ENCODE measurements at regions not wholly inside any gene's neighbourhood (a gene's known extent, or its start where the extent isn't known, plus 50 kb on each side); places are given as distances from the start of the nearest gene placed in this dataset.

- Histone ChIP-seq H3K36me3 (ENCODE audit: control insufficient read depth in 1 of 2, insufficient read depth in 2 of 2, low read length in 2 of 2) (no peaks in the 10 kb centered on the region), H3K27ac (ENCODE audit: low read depth, low read length) (no peak overlapping the region), H3K9ac (ENCODE audit: low read depth in 1 of 2, low read length in 2 of 2) (no peak overlapping the region), H3K27me3 (ENCODE audit: control insufficient read depth in 1 of 2, insufficient read depth in 2 of 2, low read length in 2 of 2) (no peaks in the 10 kb centered on the region), H3K9me3 (ENCODE audit: control insufficient read depth in 1 of 2, low read length in 2 of 2) (no peaks in the 10 kb centered on the region), H3K4me1 (ENCODE audit: control insufficient read depth in 1 of 2, insufficient read depth in 2 of 2, low read length in 2 of 2) (no peaks in the 10 kb centered on the region), H3K4me3 (ENCODE audit: low read depth in 1 of 2, low read length in 2 of 2) (no peak overlapping the region)
Measured at GRCh38 chr12:46578190-46578982, 205.8 kb upstream of the SLC38A2 start.

- H3K27me3 ChIP-seq (ENCODE audit: control insufficient read depth in 1 of 2, insufficient read depth in 2 of 2, low read length in 2 of 2): no peaks in the 10 kb centered on the region
- H3K36me3 ChIP-seq (ENCODE audit: control insufficient read depth in 1 of 2, insufficient read depth in 2 of 2, low read length in 2 of 2): no peaks in the 10 kb centered on the region
- no peak overlapping the region for H3K9ac ChIP-seq (ENCODE audit: low read depth in 1 of 2, low read length in 2 of 2)
- no peak overlapping the region for H3K4me3 ChIP-seq (ENCODE audit: low read depth in 1 of 2, low read length in 2 of 2)
- no peak overlapping the region for H3K27ac ChIP-seq (ENCODE audit: low read depth, low read length)
- H3K9me3 ChIP-seq (ENCODE audit: control insufficient read depth in 1 of 2, low read length in 2 of 2): no peaks in the 10 kb centered on the region
- H3K4me1 ChIP-seq (ENCODE audit: control insufficient read depth in 1 of 2, insufficient read depth in 2 of 2, low read length in 2 of 2): no peaks in the 10 kb centered on the region
Measured at GRCh38 chr12:46577063-46577776, 204.6 kb upstream of the SLC38A2 start.

- H3K36me3 ChIP-seq (ENCODE audit: control insufficient read depth in 1 of 2, insufficient read depth in 2 of 2, low read length in 2 of 2): no peaks in the 10 kb centered on the region
- H3K4me1 ChIP-seq (ENCODE audit: control insufficient read depth in 1 of 2, insufficient read depth in 2 of 2, low read length in 2 of 2): no peaks in the 10 kb centered on the region
- H3K4me3 ChIP-seq (ENCODE audit: low read depth in 1 of 2, low read length in 2 of 2): no peak overlapping the region
- H3K9ac ChIP-seq (ENCODE audit: low read depth in 1 of 2, low read length in 2 of 2): no peak overlapping the region
- no peak overlapping the region for H3K27ac ChIP-seq (ENCODE audit: low read depth, low read length)
- H3K27me3 ChIP-seq (ENCODE audit: control insufficient read depth in 1 of 2, insufficient read depth in 2 of 2, low read length in 2 of 2): no peaks in the 10 kb centered on the region
- no peaks in the 10 kb centered on the region for H3K9me3 ChIP-seq (ENCODE audit: control insufficient read depth in 1 of 2, low read length in 2 of 2)
Measured at GRCh38 chr12:46574847-46575246, 202.3 kb upstream of the SLC38A2 start.

- Histone ChIP-seq H3K9ac (ENCODE audit: low read depth in 1 of 2, low read length in 2 of 2) (no peak overlapping the region), H3K27me3 (ENCODE audit: control insufficient read depth in 1 of 2, insufficient read depth in 2 of 2, low read length in 2 of 2) (no peaks in the 10 kb centered on the region), H3K4me1 (ENCODE audit: control insufficient read depth in 1 of 2, insufficient read depth in 2 of 2, low read length in 2 of 2) (no peaks in the 10 kb centered on the region), H3K4me3 (ENCODE audit: low read depth in 1 of 2, low read length in 2 of 2) (no peak overlapping the region), H3K27ac (ENCODE audit: low read depth, low read length) (no peak overlapping the region), H3K9me3 (ENCODE audit: control insufficient read depth in 1 of 2, low read length in 2 of 2) (peaks cover 0 to 5% of the 10 kb centered on the region in 2 donors), H3K36me3 (ENCODE audit: control insufficient read depth in 1 of 2, insufficient read depth in 2 of 2, low read length in 2 of 2) (no peaks in the 10 kb centered on the region)
Measured at GRCh38 chr12:46573347-46573658, 200.7 kb upstream of the SLC38A2 start.

GRCh38 chr12:46572644-46573346 is 200.2 kb upstream of the SLC38A2 start:
- Histone ChIP-seq H3K27ac (ENCODE audit: low read depth, low read length) (no peak overlapping the region), H3K9ac (ENCODE audit: low read depth in 1 of 2, low read length in 2 of 2) (no peak overlapping the region), H3K4me3 (ENCODE audit: low read depth in 1 of 2, low read length in 2 of 2) (no peak overlapping the region), H3K36me3 (ENCODE audit: control insufficient read depth in 1 of 2, insufficient read depth in 2 of 2, low read length in 2 of 2) (no peaks in the 10 kb centered on the region), H3K9me3 (ENCODE audit: control insufficient read depth in 1 of 2, low read length in 2 of 2) (peaks cover 0 to 10% of the 10 kb centered on the region in 2 donors), H3K4me1 (ENCODE audit: control insufficient read depth in 1 of 2, insufficient read depth in 2 of 2, low read length in 2 of 2) (no peaks in the 10 kb centered on the region), H3K27me3 (ENCODE audit: control insufficient read depth in 1 of 2, insufficient read depth in 2 of 2, low read length in 2 of 2) (no peaks in the 10 kb centered on the region)

- Histone ChIP-seq H3K4me1 (ENCODE audit: control insufficient read depth in 1 of 2, insufficient read depth in 2 of 2, low read length in 2 of 2) (no peaks in the 10 kb centered on the region), H3K27ac (ENCODE audit: low read depth, low read length) (no peak overlapping the region), H3K4me3 (ENCODE audit: low read depth in 1 of 2, low read length in 2 of 2) (no peak overlapping the region), H3K36me3 (ENCODE audit: control insufficient read depth in 1 of 2, insufficient read depth in 2 of 2, low read length in 2 of 2) (no peaks in the 10 kb centered on the region), H3K27me3 (ENCODE audit: control insufficient read depth in 1 of 2, insufficient read depth in 2 of 2, low read length in 2 of 2) (no peaks in the 10 kb centered on the region), H3K9ac (ENCODE audit: low read depth in 1 of 2, low read length in 2 of 2) (no peak overlapping the region), H3K9me3 (ENCODE audit: control insufficient read depth in 1 of 2, low read length in 2 of 2) (peaks cover 6 to 15% of the 10 kb centered on the region in 2 donors)
Measured at GRCh38 chr12:46571608-46572007, 199.0 kb upstream of the SLC38A2 start.

GRCh38 chr12:46569826-46570439 is 197.4 kb upstream of the SLC38A2 start:
- H3K27ac ChIP-seq (ENCODE audit: low read depth, low read length): no peak overlapping the region
- H3K9ac ChIP-seq (ENCODE audit: low read depth in 1 of 2, low read length in 2 of 2): no peak overlapping the region
- peaks cover 6 to 15% of the 10 kb centered on the region in 2 donors for H3K9me3 ChIP-seq (ENCODE audit: control insufficient read depth in 1 of 2, low read length in 2 of 2)
- H3K4me1 ChIP-seq (ENCODE audit: control insufficient read depth in 1 of 2, insufficient read depth in 2 of 2, low read length in 2 of 2): no peaks in the 10 kb centered on the region
- no peaks in the 10 kb centered on the region for H3K27me3 ChIP-seq (ENCODE audit: control insufficient read depth in 1 of 2, insufficient read depth in 2 of 2, low read length in 2 of 2)
- no peaks in the 10 kb centered on the region for H3K36me3 ChIP-seq (ENCODE audit: control insufficient read depth in 1 of 2, insufficient read depth in 2 of 2, low read length in 2 of 2)
- H3K4me3 ChIP-seq (ENCODE audit: low read depth in 1 of 2, low read length in 2 of 2): no peak overlapping the region

- Histone ChIP-seq H3K9me3 (ENCODE audit: control insufficient read depth in 1 of 2, low read length in 2 of 2) (peaks cover 12 to 15% of the 10 kb centered on the region in 2 donors), H3K4me3 (ENCODE audit: low read depth in 1 of 2, low read length in 2 of 2) (no peak overlapping the region), H3K27ac (ENCODE audit: low read depth, low read length) (no peak overlapping the region), H3K27me3 (ENCODE audit: control insufficient read depth in 1 of 2, insufficient read depth in 2 of 2, low read length in 2 of 2) (no peaks in the 10 kb centered on the region), H3K4me1 (ENCODE audit: control insufficient read depth in 1 of 2, insufficient read depth in 2 of 2, low read length in 2 of 2) (no peaks in the 10 kb centered on the region), H3K36me3 (ENCODE audit: control insufficient read depth in 1 of 2, insufficient read depth in 2 of 2, low read length in 2 of 2) (no peaks in the 10 kb centered on the region), H3K9ac (ENCODE audit: low read depth in 1 of 2, low read length in 2 of 2) (no peak overlapping the region)
Measured at GRCh38 chr12:46567667-46568066, 195.1 kb upstream of the SLC38A2 start.

- Histone ChIP-seq H3K27ac (ENCODE audit: low read depth, low read length) (no peak overlapping the region), H3K4me1 (ENCODE audit: control insufficient read depth in 1 of 2, insufficient read depth in 2 of 2, low read length in 2 of 2) (no peaks in the 10 kb centered on the region), H3K9ac (ENCODE audit: low read depth in 1 of 2, low read length in 2 of 2) (no peak overlapping the region), H3K4me3 (ENCODE audit: low read depth in 1 of 2, low read length in 2 of 2) (no peak overlapping the region), H3K36me3 (ENCODE audit: control insufficient read depth in 1 of 2, insufficient read depth in 2 of 2, low read length in 2 of 2) (no peaks in the 10 kb centered on the region), H3K27me3 (ENCODE audit: control insufficient read depth in 1 of 2, insufficient read depth in 2 of 2, low read length in 2 of 2) (no peaks in the 10 kb centered on the region), H3K9me3 (ENCODE audit: control insufficient read depth in 1 of 2, low read length in 2 of 2) (peaks cover 4 to 12% of the 10 kb centered on the region in 2 donors)
Measured at GRCh38 chr12:46562625-46563225, 190.2 kb upstream of the SLC38A2 start.

All from duodenal mucosa (tissue), 2 donors.